ENCODE measurements at regions not wholly inside any gene's neighbourhood (a gene's known extent, or its start where the extent isn't known, plus 50 kb on each side); places are given as distances from the start of the nearest gene placed in this dataset.

DNA sequence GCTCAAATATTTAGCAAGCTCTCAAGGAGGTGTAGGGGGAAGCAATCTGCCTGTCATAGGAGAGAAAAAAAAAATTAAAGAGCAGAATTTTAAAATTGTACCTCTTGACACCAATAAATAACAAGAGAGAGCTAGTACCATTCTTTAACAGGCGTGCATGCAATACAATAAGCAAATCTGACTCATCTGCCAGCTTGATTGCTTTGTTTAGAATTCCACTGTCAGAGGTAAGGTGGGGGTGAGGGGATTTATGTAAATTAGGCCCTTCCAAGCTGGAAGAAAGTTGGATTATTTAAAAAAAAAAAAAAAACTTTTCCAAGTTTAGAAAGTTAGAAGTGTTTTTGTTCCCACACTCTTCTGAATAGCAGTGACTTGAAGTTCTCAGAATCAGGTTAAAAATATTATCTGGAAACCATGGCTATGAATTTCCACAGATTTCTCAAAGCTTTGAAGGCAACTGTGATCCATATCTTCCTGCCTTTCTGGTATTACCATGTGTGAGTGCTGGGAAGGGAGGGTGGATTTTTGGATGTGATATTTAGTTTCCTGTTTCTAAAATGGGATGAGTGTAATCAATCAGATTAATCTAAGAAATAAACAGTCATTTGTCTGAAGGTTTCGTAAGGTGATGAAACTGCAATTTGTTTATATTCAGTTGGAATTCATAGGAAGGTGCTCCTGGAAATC is 477.5 kb downstream of the TLE4 start:
- TF ChIP-seq TAF1 (IDR thresholded peaks at IDR 0.05; ENCODE audit: borderline replicate concordance, insufficient read depth, low read length) (no peak), POLR2AphosphoS5 (IDR thresholded peaks at IDR 0.05; ENCODE audit: low read depth, low read length) (no peak), FOXP2 (optimal IDR thresholded peaks at IDR 0.05; ENCODE audit: borderline replicate concordance, extremely low read depth, extremely low read length, insufficient read depth) (no peak), SIN3A (IDR thresholded peaks at IDR 0.05; ENCODE audit: borderline replicate concordance, insufficient read depth, low read length) (no peak)
- TF ChIP-seq, protein P1, sequence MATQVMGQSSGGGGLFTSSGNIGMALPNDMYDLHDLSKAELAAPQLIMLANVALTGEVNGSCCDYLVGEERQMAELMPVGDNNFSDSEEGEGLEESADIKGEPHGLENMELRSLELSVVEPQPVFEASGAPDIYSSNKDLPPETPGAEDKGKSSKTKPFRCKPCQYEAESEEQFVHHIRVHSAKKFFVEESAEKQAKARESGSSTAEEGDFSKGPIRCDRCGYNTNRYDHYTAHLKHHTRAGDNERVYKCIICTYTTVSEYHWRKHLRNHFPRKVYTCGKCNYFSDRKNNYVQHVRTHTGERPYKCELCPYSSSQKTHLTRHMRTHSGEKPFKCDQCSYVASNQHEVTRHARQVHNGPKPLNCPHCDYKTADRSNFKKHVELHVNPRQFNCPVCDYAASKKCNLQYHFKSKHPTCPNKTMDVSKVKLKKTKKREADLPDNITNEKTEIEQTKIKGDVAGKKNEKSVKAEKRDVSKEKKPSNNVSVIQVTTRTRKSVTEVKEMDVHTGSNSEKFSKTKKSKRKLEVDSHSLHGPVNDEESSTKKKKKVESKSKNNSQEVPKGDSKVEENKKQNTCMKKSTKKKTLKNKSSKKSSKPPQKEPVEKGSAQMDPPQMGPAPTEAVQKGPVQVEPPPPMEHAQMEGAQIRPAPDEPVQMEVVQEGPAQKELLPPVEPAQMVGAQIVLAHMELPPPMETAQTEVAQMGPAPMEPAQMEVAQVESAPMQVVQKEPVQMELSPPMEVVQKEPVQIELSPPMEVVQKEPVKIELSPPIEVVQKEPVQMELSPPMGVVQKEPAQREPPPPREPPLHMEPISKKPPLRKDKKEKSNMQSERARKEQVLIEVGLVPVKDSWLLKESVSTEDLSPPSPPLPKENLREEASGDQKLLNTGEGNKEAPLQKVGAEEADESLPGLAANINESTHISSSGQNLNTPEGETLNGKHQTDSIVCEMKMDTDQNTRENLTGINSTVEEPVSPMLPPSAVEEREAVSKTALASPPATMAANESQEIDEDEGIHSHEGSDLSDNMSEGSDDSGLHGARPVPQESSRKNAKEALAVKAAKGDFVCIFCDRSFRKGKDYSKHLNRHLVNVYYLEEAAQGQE (IDR thresholded peaks at IDR 0.05; ENCODE audit: insufficient read depth in 1 of 2, low read depth in 2 of 2, low read length in 2 of 2): no peak
